ENCODE measurements at regions not wholly inside any gene's neighbourhood (a gene's known extent, or its start where the extent isn't known, plus 50 kb on each side); places are given as distances from the start of the nearest gene placed in this dataset.
A peak's percentile ranks its signal among the peaks of the same experiment; 100 is the strongest.

GRCh38 chr11:115930291-115930690, 426.1 kb upstream of the CADM1 start:
- H3K4me1 ChIP-seq (ENCODE audit: low read depth): no peaks in the 10 kb centered on the region
- H3K4me3 ChIP-seq: no peak overlapping the region
- DNase-seq: no peak
- ATAC-seq: peak; percentile 36
- no peaks in the 10 kb centered on the region for H3K9me3 ChIP-seq
- intact Hi-C loops (cut with DNase I, micrococcal nuclease): no loop called here
- TF ChIP-seq CTCF (IDR thresholded peaks at IDR 0.05): no peak
- no peaks in the 10 kb centered on the region for H3K36me3 ChIP-seq (ENCODE audit: low read depth)

- intact Hi-C loops (cut with DNase I, micrococcal nuclease): no loop called here
- H3K9me3 ChIP-seq: no peaks in the 10 kb centered on the region
- TF ChIP-seq CTCF (IDR thresholded peaks at IDR 0.05): no peak
- DNase-seq (no peak), ATAC-seq (no peak)
- no peak overlapping the region for H3K4me3 ChIP-seq
- H3K4me1 ChIP-seq (ENCODE audit: low read depth): no peaks in the 10 kb centered on the region
- H3K36me3 ChIP-seq (ENCODE audit: low read depth): no peaks in the 10 kb centered on the region
Measured at GRCh38 chr11:115929618-115930129, 425.5 kb upstream of the CADM1 start.

GRCh38 chr11:115928811-115929210, 424.6 kb upstream of the CADM1 start:
- H3K4me3 ChIP-seq: no peak overlapping the region
- no peaks in the 10 kb centered on the region for H3K36me3 ChIP-seq (ENCODE audit: low read depth)
- H3K4me1 ChIP-seq (ENCODE audit: low read depth): no peaks in the 10 kb centered on the region
- DNase-seq (no peak), ATAC-seq (no peak)
- no peaks in the 10 kb centered on the region for H3K9me3 ChIP-seq
- intact Hi-C loops (cut with DNase I, micrococcal nuclease): no loop called here
- TF ChIP-seq CTCF (IDR thresholded peaks at IDR 0.05): no peak

- H3K9me3 ChIP-seq: no peaks in the 10 kb centered on the region
- H3K4me1 ChIP-seq (ENCODE audit: low read depth): no peaks in the 10 kb centered on the region
- ATAC-seq: no peak
- intact Hi-C loops (cut with DNase I, micrococcal nuclease): no loop called here
- H3K36me3 ChIP-seq (ENCODE audit: low read depth): no peaks in the 10 kb centered on the region
- TF ChIP-seq CTCF (IDR thresholded peaks at IDR 0.05): no peak
- DNase-seq: no peak
- no peak overlapping the region for H3K4me3 ChIP-seq
Measured at GRCh38 chr11:115927823-115928329, 423.7 kb upstream of the CADM1 start.

GRCh38 chr11:115926601-115927000, 422.4 kb upstream of the CADM1 start:
- Histone ChIP-seq H3K36me3 (ENCODE audit: low read depth) (no peaks in the 10 kb centered on the region), H3K4me1 (ENCODE audit: low read depth) (no peaks in the 10 kb centered on the region), H3K9me3 (no peaks in the 10 kb centered on the region), H3K4me3 (no peak overlapping the region)
- DNase-seq (no peak), ATAC-seq (no peak)
- no peak for TF ChIP-seq CTCF (IDR thresholded peaks at IDR 0.05)
- intact Hi-C loops (cut with DNase I, micrococcal nuclease): no loop called here

- DNase-seq: no peak
- intact Hi-C loops (cut with DNase I, micrococcal nuclease): no loop called here
Measured at GRCh38 chr11:115926138-115926537, 421.9 kb upstream of the CADM1 start.

More at GRCh38 chr11:115926138-115926537, 421.9 kb upstream of the CADM1 start:
- no peaks in the 10 kb centered on the region for H3K9me3 ChIP-seq
- TF ChIP-seq CTCF (IDR thresholded peaks at IDR 0.05): no peak
- H3K4me3 ChIP-seq: no peak overlapping the region
- ATAC-seq: no peak
- H3K36me3 ChIP-seq (ENCODE audit: low read depth): no peaks in the 10 kb centered on the region
- no peaks in the 10 kb centered on the region for H3K4me1 ChIP-seq (ENCODE audit: low read depth)
